Peyer's patch (tissue), 4 donors: ENCODE measurements at regions not wholly inside any gene's neighbourhood (a gene's known extent, or its start where the extent isn't known, plus 50 kb on each side); places are given as distances from the start of the nearest gene placed in this dataset.
"Not testable (repeated sequence)": the region's sequence is repeated elsewhere in the genome, so short reads cannot be mapped to it uniquely, and the experiment has no call there.

Source experiments
- DNase-seq, 3 donors: peaks; one replicate each; pipeline ENCODE4 v3.0.0-alpha.2; 2017 to 2019
- H3K27ac ChIP-seq, 4 donors: fragments of 200-600 bp; sonication (generic); one replicate each; pipeline ENCODE4 v1.5.1; 2016 to 2019
- H3K27me3 ChIP-seq, 2 donors: fragments of 200-600 bp; sonication (generic); one replicate each; pipeline ENCODE4 v1.5.1; 2019
- H3K36me3 ChIP-seq, 3 donors: fragments of 200-600 bp; sonication (generic); one replicate each; pipeline ENCODE4 v1.5.1; 2016 to 2019
- H3K4me1 ChIP-seq, 4 donors: fragments of 200-600 bp; sonication (generic); one replicate each; pipeline ENCODE4 v1.5.1; 2016 to 2019
- H3K4me3 ChIP-seq, 4 donors: fragments of 200-600 bp; sonication (generic); 1 replicate in 3 of 4; 2 replicates in 1 of 4; pipeline ENCODE4 v1.5.1; 2016 to 2019; ENCODE audit warnings: mild to moderate bottlenecking in 1 of 4
- H3K9me3 ChIP-seq, 4 donors: fragments of 200-600 bp; sonication (generic); one replicate each; pipeline ENCODE4 v1.5.1; 2016 to 2019; ENCODE audit warnings: mild to moderate bottlenecking in 1 of 4
- CTCF ChIP-seq, 6 experiments: fragments of 450-650 bp in 4 of 6; fragments of 200-600 bp in 2 of 6; sonication (generic) in 1 of 6; IDR thresholded peaks; one replicate each; pipeline ENCODE4 v1.5.1; 2017 to 2019; ENCODE audit warnings: antibody characterized with exemption in 6 of 6, mild to moderate bottlenecking in 3 of 6, moderate library complexity in 1 of 6
- POLR2A ChIP-seq, 2 donors: fragments of 450-650 bp; IDR thresholded peaks; one replicate each; pipeline ENCODE4 v1.5.1; 2017; ENCODE audit warnings: antibody characterized with exemption in 2 of 2, mild to moderate bottlenecking in 2 of 2, moderate library complexity in 2 of 2

GRCh38 chr18:47370052-47370451, 118.6 kb upstream of the SKOR2 start:
- no peaks in the 10 kb centered on the region for H3K27me3 ChIP-seq
- no peaks in the 10 kb centered on the region for H3K4me1 ChIP-seq
- DNase-seq = no peak
- no peak overlapping the region for H3K27ac ChIP-seq
- no peak for TF ChIP-seq CTCF (IDR thresholded peaks at IDR 0.05)
- no peak for TF ChIP-seq POLR2A (IDR thresholded peaks at IDR 0.05)
- no peak overlapping the region for H3K4me3 ChIP-seq
- no peaks in the 10 kb centered on the region for H3K36me3 ChIP-seq
- H3K9me3 ChIP-seq = peaks cover 0 to 6% (median 0%) of the 10 kb centered on the region in 4 donors

GRCh38 chr18:47354061-47354460, 102.6 kb upstream of the SKOR2 start:
- not testable (repeated sequence) for H3K4me1 ChIP-seq, H3K27me3 ChIP-seq, H3K4me3 ChIP-seq, H3K9me3 ChIP-seq, DNase-seq, H3K27ac ChIP-seq, H3K36me3 ChIP-seq

- Histone ChIP-seq H3K4me3 (no peak overlapping the region), H3K27ac (no peak overlapping the region), H3K27me3 (no peaks in the 10 kb centered on the region), H3K4me1 (no peaks in the 10 kb centered on the region), H3K9me3 (no peaks in the 10 kb centered on the region), H3K36me3 (no peaks in the 10 kb centered on the region)
- DNase-seq = no peak
- TF ChIP-seq POLR2A (IDR thresholded peaks at IDR 0.05) (no peak), CTCF (IDR thresholded peaks at IDR 0.05) (no peak)
These were observed 94.6 kb upstream of the SKOR2 start for GRCh38 chr18:47346016-47346415.

GRCh38 chr18:47345291-47345690, 93.8 kb upstream of the SKOR2 start:
- TF ChIP-seq CTCF (IDR thresholded peaks at IDR 0.05) (no peak), POLR2A (IDR thresholded peaks at IDR 0.05) (no peak)
- Histone ChIP-seq H3K4me1 (no peaks in the 10 kb centered on the region), H3K36me3 (no peaks in the 10 kb centered on the region)

GRCh38 chr18:47343291-47343690, 91.8 kb upstream of the SKOR2 start:
- no peak for DNase-seq
- Histone ChIP-seq H3K4me1 (no peaks in the 10 kb centered on the region), H3K27me3 (no peaks in the 10 kb centered on the region), H3K9me3 (no peaks in the 10 kb centered on the region), H3K27ac (no peak overlapping the region), H3K36me3 (no peaks in the 10 kb centered on the region), H3K4me3 (no peak overlapping the region)
- TF ChIP-seq CTCF (IDR thresholded peaks at IDR 0.05) (no peak), POLR2A (IDR thresholded peaks at IDR 0.05) (no peak)

More at GRCh38 chr18:47345291-47345690, 93.8 kb upstream of the SKOR2 start:
- no peak overlapping the region for H3K27ac ChIP-seq
- no peak overlapping the region for H3K4me3 ChIP-seq
- no peaks in the 10 kb centered on the region for H3K9me3 ChIP-seq
- H3K27me3 ChIP-seq = no peaks in the 10 kb centered on the region
- no peak for DNase-seq

GRCh38 chr18:47342566-47342965, 91.1 kb upstream of the SKOR2 start:
- H3K4me1 ChIP-seq = no peaks in the 10 kb centered on the region
- DNase-seq = no peak
- H3K9me3 ChIP-seq = no peaks in the 10 kb centered on the region
- H3K36me3 ChIP-seq = no peaks in the 10 kb centered on the region
- H3K27me3 ChIP-seq = no peaks in the 10 kb centered on the region
- H3K27ac ChIP-seq = no peak overlapping the region
- no peak overlapping the region for H3K4me3 ChIP-seq
- TF ChIP-seq POLR2A (IDR thresholded peaks at IDR 0.05) (no peak), CTCF (IDR thresholded peaks at IDR 0.05) (no peak)
